H9 (cell line): ENCODE measurements at regions not wholly inside any gene's neighbourhood (a gene's known extent, or its start where the extent isn't known, plus 50 kb on each side); places are given as distances from the start of the nearest gene placed in this dataset.

Experiments
- DNase-seq: peaks from one replicate; pipeline ENCODE4 v3.0.0-alpha.2; 2017
- H2AFZ ChIP-seq: one replicate; pipeline ENCODE4 v1.6.1; 2013; ENCODE audit warnings: mild to moderate bottlenecking, low read length, control low read depth, moderate library complexity
- H2AK5ac ChIP-seq: 2 replicates; pipeline ENCODE4 v1.6.1; 2013; ENCODE audit warnings: low read length, control low read depth, mixed read lengths; ENCODE audit not compliant: insufficient read length
- H2BK120ac ChIP-seq: one replicate; pipeline ENCODE4 v1.6.1; 2013; ENCODE audit warnings: low read depth, mild to moderate bottlenecking, low read length, control low read depth, inconsistent platforms; ENCODE audit not compliant: poor library complexity, severe bottlenecking
- H2BK12ac ChIP-seq: 2 replicates; pipeline ENCODE4 v1.6.1; 2013; ENCODE audit warnings: low read length, control low read depth, mixed read lengths, low read depth; ENCODE audit not compliant: insufficient read length
- H2BK15ac ChIP-seq: 2 replicates; pipeline ENCODE4 v1.6.1; 2013; ENCODE audit warnings: low read depth, low read length, control low read depth
- H2BK20ac ChIP-seq: one replicate; pipeline ENCODE4 v1.6.1; 2013; ENCODE audit warnings: low read depth, mild to moderate bottlenecking, low read length, control low read depth, inconsistent platforms; ENCODE audit not compliant: poor library complexity, severe bottlenecking
- H2BK5ac ChIP-seq: 2 replicates; pipeline ENCODE4 v1.6.1; 2013; ENCODE audit warnings: low read length, control low read depth, mixed read lengths; ENCODE audit not compliant: insufficient read length
- H3K14ac ChIP-seq: 2 replicates; pipeline ENCODE4 v1.6.1; 2013; ENCODE audit warnings: low read length, control low read depth; ENCODE audit not compliant: insufficient read depth
- H3K18ac ChIP-seq: 2 replicates; pipeline ENCODE4 v1.6.1; 2013; ENCODE audit warnings: low read depth, mild to moderate bottlenecking, mixed read lengths, low read length, control low read depth; ENCODE audit not compliant: insufficient read length
- H3K23ac ChIP-seq: 2 replicates; pipeline ENCODE4 v1.6.1; 2013; ENCODE audit warnings: low read length, control low read depth, mixed read lengths, low read depth; ENCODE audit not compliant: insufficient read length
- H3K23me2 ChIP-seq: 2 replicates; pipeline ENCODE4 v1.6.1; 2013; ENCODE audit warnings: low read depth, mild to moderate bottlenecking, mixed read lengths, low read length, control low read depth; ENCODE audit not compliant: insufficient read length, poor library complexity, severe bottlenecking
- H3K27ac ChIP-seq: 2 replicates; pipeline ENCODE4 v1.5.1; 2013; ENCODE audit warnings: low read length, control low read depth, mixed read lengths, low read depth; ENCODE audit not compliant: insufficient read length
- H3K27me3 ChIP-seq: 2 replicates; pipeline ENCODE4 v1.6.1; 2013; ENCODE audit warnings: low read length, control low read depth, inconsistent platforms; ENCODE audit not compliant: insufficient read depth
- H3K4ac ChIP-seq: 2 replicates; pipeline ENCODE4 v1.6.1; 2013; ENCODE audit warnings: low read depth, mild to moderate bottlenecking, control low read depth, inconsistent platforms, low read length, moderate library complexity
- H3K4me1 ChIP-seq: 2 replicates; pipeline ENCODE4 v1.6.1; 2013; ENCODE audit warnings: low read length, control low read depth, inconsistent platforms; ENCODE audit not compliant: insufficient read depth
- H3K4me2 ChIP-seq: 2 replicates; pipeline ENCODE4 v1.6.1; 2013; ENCODE audit warnings: low read length, control low read depth, mixed read lengths; ENCODE audit not compliant: insufficient read length, insufficient read depth
- H3K56ac ChIP-seq: 2 replicates; pipeline ENCODE4 v1.6.1; 2013; ENCODE audit warnings: low read depth, mild to moderate bottlenecking, mixed read lengths, low read length, control low read depth; ENCODE audit not compliant: insufficient read length
- H3K79me1 ChIP-seq: 2 replicates; pipeline ENCODE4 v1.6.1; 2013; ENCODE audit warnings: low read depth, mild to moderate bottlenecking, moderate library complexity, low read length, control low read depth, inconsistent platforms; ENCODE audit not compliant: insufficient read depth, poor library complexity, severe bottlenecking
- H3K79me2 ChIP-seq: 2 replicates; pipeline ENCODE4 v1.6.1; 2013; ENCODE audit warnings: low read length, control low read depth, inconsistent platforms; ENCODE audit not compliant: insufficient read depth
- H3K9ac ChIP-seq: 2 replicates; pipeline ENCODE4 v1.6.1; 2013; ENCODE audit warnings: low read length, control low read depth, mixed read lengths; ENCODE audit not compliant: insufficient read length; ENCODE audit errors: extremely low read depth
- H3K9me3 ChIP-seq: one replicate; pipeline ENCODE4 v1.6.1; 2013; ENCODE audit warnings: low read depth, low read length, inconsistent platforms; ENCODE audit not compliant: control insufficient read depth
- H3T11ph ChIP-seq: one replicate; pipeline ENCODE4 v1.6.1; 2013; ENCODE audit warnings: mild to moderate bottlenecking, low read length, control low read depth, inconsistent platforms
- H4K20me1 ChIP-seq: one replicate; pipeline ENCODE4 v1.6.1; 2013; ENCODE audit not compliant: control insufficient read depth, insufficient read length, insufficient read depth
- H4K5ac ChIP-seq: 2 replicates; pipeline ENCODE4 v1.6.1; 2013; ENCODE audit warnings: low read depth, mild to moderate bottlenecking, mixed read lengths, low read length, control low read depth; ENCODE audit not compliant: insufficient read length
- H4K8ac ChIP-seq: replicated peaks from 2 replicates; pipeline ENCODE4 v1.6.1; 2013; ENCODE audit warnings: low read length, control low read depth, mixed read lengths, low read depth; ENCODE audit not compliant: insufficient read length
- H4K91ac ChIP-seq: 2 replicates; pipeline ENCODE4 v1.6.1; 2013; ENCODE audit warnings: low read depth, mild to moderate bottlenecking, moderate library complexity, mixed read lengths, low read length, control low read depth; ENCODE audit not compliant: insufficient read length
- H3K27ac Mint-ChIP-seq, 3 experiments: 2 replicates in 2 of 3; 3 replicates in 1 of 3; pipeline ENCODE4 v1.8.0; 2020 to 2021; ENCODE audit warnings: mixed read lengths in 3 of 3, mild to moderate bottlenecking in 1 of 3, moderate library complexity in 1 of 3
- H3K27me3 Mint-ChIP-seq: 2 replicates; pipeline ENCODE4 v1.8.0; 2021; ENCODE audit warnings: low read depth, mild to moderate bottlenecking, moderate library complexity, mixed read lengths
- H3K36me3 Mint-ChIP-seq, 3 experiments: 2 replicates in 2 of 3; 3 replicates in 1 of 3; pipeline ENCODE4 v1.8.0; 2020 to 2021; ENCODE audit warnings: low read depth in 3 of 3, mixed read lengths in 3 of 3; ENCODE audit not compliant: insufficient read depth in 1 of 3
- H3K4me1 Mint-ChIP-seq, 2 experiments: 2 replicates each; pipeline ENCODE4 v1.8.0; 2020; ENCODE audit warnings: mixed read lengths in 2 of 2
- H3K4me3 Mint-ChIP-seq, 2 experiments: 2 replicates in 1 of 2; 3 replicates in 1 of 2; pipeline ENCODE4 v1.8.0; 2020 to 2021; ENCODE audit warnings: mild to moderate bottlenecking in 2 of 2, mixed read lengths in 2 of 2, moderate library complexity in 1 of 2
- H3K9me3 Mint-ChIP-seq, 2 experiments: 2 replicates in 1 of 2; 3 replicates in 1 of 2; pipeline ENCODE4 v1.8.0; 2020; ENCODE audit warnings: mild to moderate bottlenecking in 2 of 2, mixed read lengths in 2 of 2, moderate library complexity in 1 of 2
- WGBS: extraction: QIAGEN DNeasy Blood & Tissue Kit; methylation state at CpG from one replicate; pipeline ENCODE4 v1.1.7; 2013; ENCODE audit warnings: missing lambda C conversion rate, low lambda C conversion rate, mixed read lengths; ENCODE audit not compliant: insufficient read length; ENCODE audit errors: extremely low coverage; 5-methylcytosine and 5-hydroxymethylcytosine counted together
- TF ChIP-seq, protein P1 (sequence below): fragments of 200-600 bp; sonication (generic); conservative IDR thresholded peaks from 3 replicates; pipeline ENCODE4 v1.8.0; 2021; ENCODE audit warnings: antibody characterized with exemption, mild to moderate bottlenecking

GRCh38 chr6:82744286-82745015 is 321.2 kb downstream of the UBE3D start:
- Histone ChIP-seq H4K91ac (no peak overlapping the region), H2AK5ac (no peak overlapping the region), H4K8ac (no peak overlapping the region), H3K9me3 (no peaks in the 10 kb centered on the region), H2BK120ac (no peak overlapping the region), H2BK15ac (no peak overlapping the region), H3K18ac (no peak overlapping the region), H4K5ac (no peak overlapping the region), H3K79me1 (no peaks in the 10 kb centered on the region), H3K56ac (no peak overlapping the region), H4K20me1 (no peaks in the 10 kb centered on the region), H2BK12ac (no peak overlapping the region), H3T11ph (no peak overlapping the region), H3K4me1 (no peaks in the 10 kb centered on the region; the same call in 1 of the 2 replicates), H3K4me2 (no peak overlapping the region), H3K14ac (no peak overlapping the region), H3K79me2 (no peaks in the 10 kb centered on the region), H3K4ac (no peak overlapping the region), H2BK5ac (no peak overlapping the region), H2BK20ac (no peak overlapping the region), H3K23me2 (no peaks in the 10 kb centered on the region), H3K27me3 (no peaks in the 10 kb centered on the region), H2AFZ (no peak overlapping the region), H3K23ac (no peak overlapping the region), H3K27ac (no peak overlapping the region), H3K9ac (no peak overlapping the region)
- no peaks in the 10 kb centered on the region for H3K9me3 Mint-ChIP-seq
- no peak overlapping the region for H3K27ac Mint-ChIP-seq
- H3K36me3 Mint-ChIP-seq: no peaks in the 10 kb centered on the region; a peak in 2 of 7 replicates
- WGBS: no CpG with 5 or more reads among the region's 1 CpG
- H3K4me3 Mint-ChIP-seq: no peak overlapping the region
- no peaks in the 10 kb centered on the region for H3K27me3 Mint-ChIP-seq
- TF ChIP-seq, protein P1, sequence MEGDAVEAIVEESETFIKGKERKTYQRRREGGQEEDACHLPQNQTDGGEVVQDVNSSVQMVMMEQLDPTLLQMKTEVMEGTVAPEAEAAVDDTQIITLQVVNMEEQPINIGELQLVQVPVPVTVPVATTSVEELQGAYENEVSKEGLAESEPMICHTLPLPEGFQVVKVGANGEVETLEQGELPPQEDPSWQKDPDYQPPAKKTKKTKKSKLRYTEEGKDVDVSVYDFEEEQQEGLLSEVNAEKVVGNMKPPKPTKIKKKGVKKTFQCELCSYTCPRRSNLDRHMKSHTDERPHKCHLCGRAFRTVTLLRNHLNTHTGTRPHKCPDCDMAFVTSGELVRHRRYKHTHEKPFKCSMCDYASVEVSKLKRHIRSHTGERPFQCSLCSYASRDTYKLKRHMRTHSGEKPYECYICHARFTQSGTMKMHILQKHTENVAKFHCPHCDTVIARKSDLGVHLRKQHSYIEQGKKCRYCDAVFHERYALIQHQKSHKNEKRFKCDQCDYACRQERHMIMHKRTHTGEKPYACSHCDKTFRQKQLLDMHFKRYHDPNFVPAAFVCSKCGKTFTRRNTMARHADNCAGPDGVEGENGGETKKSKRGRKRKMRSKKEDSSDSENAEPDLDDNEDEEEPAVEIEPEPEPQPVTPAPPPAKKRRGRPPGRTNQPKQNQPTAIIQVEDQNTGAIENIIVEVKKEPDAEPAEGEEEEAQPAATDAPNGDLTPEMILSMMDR: no peak
- H3K4me1 Mint-ChIP-seq: peaks cover 23 to 24% of the 10 kb centered on the region in 2 experiments
- DNase-seq: no peak
